HL-60 (cell line): ENCODE measurements at regions not wholly inside any gene's neighbourhood (a gene's known extent, or its start where the extent isn't known, plus 50 kb on each side); places are given as distances from the start of the nearest gene placed in this dataset.

Experiments
- DNase-seq, 2 experiments: peaks; one replicate each; pipeline ENCODE4 v3.0.0-alpha.2; 2010 to 2020; ENCODE audit warnings: low read depth in 1 of 2, low spot score in 1 of 2
- H3K27ac ChIP-seq: fragments of 250-450 bp; sonication (Bioruptor Pico); replicated peaks from 2 replicates; pipeline ENCODE4 v1.5.1; 2020; ENCODE audit warnings: mild to moderate bottlenecking, moderate library complexity
- H3K27me3 ChIP-seq: fragments of 250-450 bp; sonication (Bioruptor Pico); 2 replicates; pipeline ENCODE4 v1.5.1; 2021; ENCODE audit warnings: mild to moderate bottlenecking, moderate library complexity; ENCODE audit not compliant: insufficient read depth, poor library complexity, severe bottlenecking
- H3K4me3 ChIP-seq: replicated peaks from 2 replicates; pipeline ENCODE4 v1.5.1; 2011; ENCODE audit warnings: mild to moderate bottlenecking, control low read depth, low read length; ENCODE audit not compliant: insufficient read depth
- CTCF ChIP-seq: IDR thresholded peaks from one replicate; pipeline ENCODE4 v1.5.1; 2011; ENCODE audit warnings: low read length, control low read depth, inconsistent platforms; ENCODE audit not compliant: insufficient read depth
- GABPA ChIP-seq: IDR thresholded peaks from 2 replicates; pipeline ENCODE4 v1.6.1; 2012; ENCODE audit warnings: low read depth
- POLR2AphosphoS5 ChIP-seq: IDR thresholded peaks from 2 replicates; pipeline ENCODE4 v1.6.1; 2012; ENCODE audit warnings: low read depth
- REST ChIP-seq: IDR thresholded peaks from 2 replicates; pipeline ENCODE4 v1.6.1; 2012; ENCODE audit warnings: low read depth; ENCODE audit not compliant: insufficient replicate concordance
- SPI1 ChIP-seq: IDR thresholded peaks from 2 replicates; pipeline ENCODE4 v1.6.1; 2012; ENCODE audit warnings: low read depth, mild to moderate bottlenecking, borderline replicate concordance

GRCh38 chr5:1936901-1937300, 54.2 kb upstream of the IRX4 start:
- TF ChIP-seq POLR2AphosphoS5 (no peak), SPI1 (no peak), REST (no peak), GABPA (no peak), CTCF (no peak)
- no peak for DNase-seq
- Histone ChIP-seq H3K27ac (no peak overlapping the region), H3K27me3 (peaks cover 13% of the 10 kb centered on the region), H3K4me3 (no peak overlapping the region)

GRCh38 chr5:1936413-1936812, 53.7 kb upstream of the IRX4 start:
- TF ChIP-seq SPI1 (no peak), GABPA (no peak), CTCF (no peak), REST (no peak), POLR2AphosphoS5 (no peak)
- no peak for DNase-seq
- Histone ChIP-seq H3K27ac (no peak overlapping the region), H3K4me3 (no peak overlapping the region), H3K27me3 (peaks cover 18% of the 10 kb centered on the region)

GRCh38 chr5:1934801-1935429, 52.2 kb upstream of the IRX4 start:
- no peak for DNase-seq
- Histone ChIP-seq H3K27me3 (peaks cover 30% of the 10 kb centered on the region), H3K4me3 (no peak overlapping the region), H3K27ac (no peak overlapping the region)
- no peak for TF ChIP-seq POLR2AphosphoS5
- TF ChIP-seq CTCF, result no peak
- TF ChIP-seq GABPA, result no peak
- no peak for TF ChIP-seq SPI1
- no peak for TF ChIP-seq REST
